ENCODE measurements at regions not wholly inside any gene's neighbourhood (a gene's known extent, or its start where the extent isn't known, plus 50 kb on each side); places are given as distances from the start of the nearest gene placed in this dataset.
"Not testable (repeated sequence)": the region's sequence is repeated elsewhere in the genome, so short reads cannot be mapped to it uniquely, and the experiment has no call there.

GRCh38 chr4:147163311-147163710 is 217.6 kb upstream of the TTC29 start:
- no peak for DNase-seq (ENCODE audit: low read depth)
- TF ChIP-seq CTCF (conservative IDR thresholded peaks at IDR 0.05; ENCODE audit: low read depth, low read length), result no peak
- H3K4me3 ChIP-seq (ENCODE audit: low read depth, low read length), result no peak overlapping the region

GRCh38 chr4:147168200-147168599 is 222.5 kb upstream of the TTC29 start:
- DNase-seq (ENCODE audit: low read depth); H3K4me3 ChIP-seq (ENCODE audit: low read depth, low read length): not testable (repeated sequence)

- no peak for TF ChIP-seq CTCF (conservative IDR thresholded peaks at IDR 0.05; ENCODE audit: low read depth, low read length)
- H3K4me3 ChIP-seq (ENCODE audit: low read depth, low read length), result no peak overlapping the region
- no peak for DNase-seq (ENCODE audit: low read depth)
Observed at GRCh38 chr4:147173322-147173721, 227.7 kb upstream of the TTC29 start.

GRCh38 chr4:147173797-147174432 is 228.3 kb upstream of the TTC29 start:
- H3K4me3 ChIP-seq (ENCODE audit: low read depth, low read length), result no peak overlapping the region
- TF ChIP-seq CTCF (conservative IDR thresholded peaks at IDR 0.05; ENCODE audit: low read depth, low read length), result no peak
- no peak for DNase-seq (ENCODE audit: low read depth)

- no peak for TF ChIP-seq CTCF (conservative IDR thresholded peaks at IDR 0.05; ENCODE audit: low read depth, low read length)
Observed at GRCh38 chr4:147174591-147174990, 228.9 kb upstream of the TTC29 start.

GRCh38 chr4:147175460-147176025 is 229.9 kb upstream of the TTC29 start:
- DNase-seq (ENCODE audit: low read depth), result no peak
- TF ChIP-seq CTCF (conservative IDR thresholded peaks at IDR 0.05; ENCODE audit: low read depth, low read length), result no peak
- H3K4me3 ChIP-seq (ENCODE audit: low read depth, low read length), result no peak overlapping the region

More at GRCh38 chr4:147174591-147174990, 228.9 kb upstream of the TTC29 start:
- no peak for DNase-seq (ENCODE audit: low read depth)
- H3K4me3 ChIP-seq (ENCODE audit: low read depth, low read length), result no peak overlapping the region

- H3K4me3 ChIP-seq (ENCODE audit: low read depth, low read length), result no peak overlapping the region
- DNase-seq (ENCODE audit: low read depth), result peak; percentile 12
- TF ChIP-seq CTCF (conservative IDR thresholded peaks at IDR 0.05; ENCODE audit: low read depth, low read length), result no peak
Observed at GRCh38 chr4:147182041-147182440, 236.4 kb upstream of the TTC29 start.
